ENCODE measurements at regions not wholly inside any gene's neighbourhood (a gene's known extent, or its start where the extent isn't known, plus 50 kb on each side); places are given as distances from the start of the nearest gene placed in this dataset.

- no peak for DNase-seq (ENCODE audit: extremely low read depth in 1 of 2, low read depth in 1 of 2)
These were observed 58.4 kb upstream of the CXADR start for GRCh38 chr21:17454315-17455027.

GRCh38 chr21:17455028-17455353, 57.9 kb upstream of the CXADR start:
- no peak for DNase-seq (ENCODE audit: extremely low read depth in 1 of 2, low read depth in 1 of 2)

- DNase-seq (ENCODE audit: extremely low read depth in 1 of 2, low read depth in 1 of 2), result no peak
These were observed 57.4 kb upstream of the CXADR start for GRCh38 chr21:17455451-17455850.

- no peak for DNase-seq (ENCODE audit: extremely low read depth in 1 of 2, low read depth in 1 of 2)
These were observed 54.6 kb upstream of the CXADR start for GRCh38 chr21:17458279-17458678.

GRCh38 chr21:17460094-17460493, 52.7 kb upstream of the CXADR start:
- no peak for DNase-seq (ENCODE audit: extremely low read depth in 1 of 2, low read depth in 1 of 2)

GRCh38 chr21:17461014-17461413, 51.8 kb upstream of the CXADR start:
- DNase-seq (ENCODE audit: extremely low read depth in 1 of 2, low read depth in 1 of 2), result no peak

- DNase-seq (ENCODE audit: extremely low read depth in 1 of 2, low read depth in 1 of 2), result no peak
These were observed 51.3 kb upstream of the CXADR start for GRCh38 chr21:17461582-17461981.

- no peak for DNase-seq (ENCODE audit: extremely low read depth in 1 of 2, low read depth in 1 of 2)
These were observed 50.4 kb upstream of the CXADR start for GRCh38 chr21:17462276-17462981.

All from activated CD8-positive, alpha-beta memory T cell treated with anti-CD3 and anti-CD28 coated beads for 1 hour (primary cell).